Smooth muscle cell (in vitro differentiated cells): ENCODE measurements at regions not wholly inside any gene's neighbourhood (a gene's known extent, or its start where the extent isn't known, plus 50 kb on each side); places are given as distances from the start of the nearest gene placed in this dataset.
A peak's percentile ranks its signal among the peaks of the same experiment; 100 is the strongest.
"Not testable (repeated sequence)": the region's sequence is repeated elsewhere in the genome, so short reads cannot be mapped to it uniquely, and the experiment has no call there.

Experiments used
- DNase-seq: peaks from one replicate; lab custom pipeline; 2025; ENCODE audit not compliant: unreplicated experiment; lab: John Stamatoyannopoulos, UW
- H2AFZ ChIP-seq: fragments of 200-600 bp; sonication (generic); 2 replicates; pipeline ENCODE4 v1.6.0; 2016; ENCODE audit warnings: antibody characterized with exemption, low read depth, mild to moderate bottlenecking
- H3F3A ChIP-seq: fragments of 200-600 bp; sonication (generic); 2 replicates; pipeline ENCODE4 v1.6.0; 2017; ENCODE audit warnings: antibody characterized with exemption, low read depth
- H3K27ac ChIP-seq: fragments of 200-600 bp; sonication (generic); 2 replicates; pipeline ENCODE4 v1.5.1; 2016; ENCODE audit warnings: low read depth, mild to moderate bottlenecking
- H3K27me3 ChIP-seq: fragments of 200-600 bp; sonication (generic); 2 replicates; pipeline ENCODE4 v1.6.1; 2016; ENCODE audit warnings: low read depth, mild to moderate bottlenecking
- H3K36me3 ChIP-seq: fragments of 200-600 bp; sonication (generic); 2 replicates; pipeline ENCODE4 v1.5.1; 2016; ENCODE audit warnings: low read depth
- H3K4me1 ChIP-seq: fragments of 200-600 bp; sonication (generic); 2 replicates; pipeline ENCODE4 v1.5.1; 2016; ENCODE audit warnings: low read depth
- H3K4me2 ChIP-seq: fragments of 200-600 bp; sonication (generic); 2 replicates; pipeline ENCODE4 v1.6.0; 2016; ENCODE audit warnings: mild to moderate bottlenecking
- H3K4me3 ChIP-seq: fragments of 200-600 bp; sonication (generic); 2 replicates; pipeline ENCODE4 v1.5.1; 2016; ENCODE audit warnings: mild to moderate bottlenecking
- H3K79me2 ChIP-seq: fragments of 200-600 bp; sonication (generic); 2 replicates; pipeline ENCODE4 v1.6.0; 2016; ENCODE audit warnings: low read depth, mild to moderate bottlenecking
- H3K9ac ChIP-seq: fragments of 200-600 bp; sonication (generic); 2 replicates; pipeline ENCODE4 v1.6.0; 2016; ENCODE audit warnings: low read depth
- H3K9me3 ChIP-seq: fragments of 200-600 bp; sonication (generic); replicated peaks from 2 replicates; pipeline ENCODE4 v1.5.1; 2016; ENCODE audit warnings: low read depth
- H4K20me1 ChIP-seq: fragments of 200-600 bp; sonication (generic); 2 replicates; pipeline ENCODE4 v1.6.0; 2016; ENCODE audit warnings: low read depth
- WGBS: methylation state at CpG from one replicate; pipeline ENCODE4 v1.1.7; 2016; ENCODE audit warnings: low lambda C conversion rate; 5-methylcytosine and 5-hydroxymethylcytosine counted together
- TF ChIP-seq, protein P1 (sequence below): fragments of 200-600 bp; sonication (generic); IDR thresholded peaks from 2 replicates; pipeline ENCODE4 v1.5.1; 2017; ENCODE audit warnings: borderline replicate concordance, mild to moderate bottlenecking, antibody characterized with exemption; ENCODE audit not compliant: insufficient read depth, poor library complexity, severe bottlenecking

DNA sequence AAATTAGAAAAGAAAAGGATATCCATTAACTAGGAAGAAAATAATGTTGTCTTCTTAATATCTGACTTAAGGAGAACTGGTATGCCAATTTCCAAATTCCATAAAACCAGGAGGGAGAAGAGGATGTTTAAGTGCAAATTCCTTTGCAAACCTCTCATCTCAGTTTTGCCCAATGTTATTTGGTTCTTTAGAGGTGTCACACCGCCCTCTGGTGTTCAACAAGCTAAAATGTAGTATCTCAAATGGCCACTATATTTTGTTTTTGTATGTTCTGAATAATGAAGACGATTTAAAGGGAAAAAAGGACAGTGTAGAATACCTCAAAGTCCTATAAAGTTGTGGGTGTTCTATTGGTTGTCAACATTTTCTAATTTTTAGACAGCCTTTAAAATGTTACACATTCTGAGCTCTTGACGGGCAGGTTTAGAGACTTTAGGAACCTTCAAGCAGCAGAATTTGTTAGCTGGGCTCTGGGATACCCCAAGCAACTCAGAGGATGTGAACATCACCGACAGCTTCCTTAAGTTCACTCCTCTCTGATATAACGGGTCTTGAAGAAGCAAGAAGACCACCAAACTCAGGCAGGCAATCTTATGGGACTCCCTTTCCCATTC, 458.3 kb downstream of the MFSD1 start:
- Histone ChIP-seq H4K20me1 (no peaks in the 10 kb centered on the region), H3K27me3 (peaks cover 41% of the 10 kb centered on the region), H3K4me2 (no peak overlapping the region), H3K36me3 (no peaks in the 10 kb centered on the region), H3K4me3 (no peak overlapping the region), H3F3A (no peaks in the 10 kb centered on the region), H3K9ac (no peak overlapping the region), H3K79me2 (no peaks in the 10 kb centered on the region), H3K27ac (no peak overlapping the region), H2AFZ (no peak overlapping the region), H3K9me3 (no peaks in the 10 kb centered on the region), H3K4me1 (no peaks in the 10 kb centered on the region)
- DNase-seq = no peak
- 22% methylated on average over 5 of the region's 5 CpGs for WGBS
- TF ChIP-seq, protein P1, sequence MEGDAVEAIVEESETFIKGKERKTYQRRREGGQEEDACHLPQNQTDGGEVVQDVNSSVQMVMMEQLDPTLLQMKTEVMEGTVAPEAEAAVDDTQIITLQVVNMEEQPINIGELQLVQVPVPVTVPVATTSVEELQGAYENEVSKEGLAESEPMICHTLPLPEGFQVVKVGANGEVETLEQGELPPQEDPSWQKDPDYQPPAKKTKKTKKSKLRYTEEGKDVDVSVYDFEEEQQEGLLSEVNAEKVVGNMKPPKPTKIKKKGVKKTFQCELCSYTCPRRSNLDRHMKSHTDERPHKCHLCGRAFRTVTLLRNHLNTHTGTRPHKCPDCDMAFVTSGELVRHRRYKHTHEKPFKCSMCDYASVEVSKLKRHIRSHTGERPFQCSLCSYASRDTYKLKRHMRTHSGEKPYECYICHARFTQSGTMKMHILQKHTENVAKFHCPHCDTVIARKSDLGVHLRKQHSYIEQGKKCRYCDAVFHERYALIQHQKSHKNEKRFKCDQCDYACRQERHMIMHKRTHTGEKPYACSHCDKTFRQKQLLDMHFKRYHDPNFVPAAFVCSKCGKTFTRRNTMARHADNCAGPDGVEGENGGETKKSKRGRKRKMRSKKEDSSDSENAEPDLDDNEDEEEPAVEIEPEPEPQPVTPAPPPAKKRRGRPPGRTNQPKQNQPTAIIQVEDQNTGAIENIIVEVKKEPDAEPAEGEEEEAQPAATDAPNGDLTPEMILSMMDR = peak; percentile 82

DNA sequence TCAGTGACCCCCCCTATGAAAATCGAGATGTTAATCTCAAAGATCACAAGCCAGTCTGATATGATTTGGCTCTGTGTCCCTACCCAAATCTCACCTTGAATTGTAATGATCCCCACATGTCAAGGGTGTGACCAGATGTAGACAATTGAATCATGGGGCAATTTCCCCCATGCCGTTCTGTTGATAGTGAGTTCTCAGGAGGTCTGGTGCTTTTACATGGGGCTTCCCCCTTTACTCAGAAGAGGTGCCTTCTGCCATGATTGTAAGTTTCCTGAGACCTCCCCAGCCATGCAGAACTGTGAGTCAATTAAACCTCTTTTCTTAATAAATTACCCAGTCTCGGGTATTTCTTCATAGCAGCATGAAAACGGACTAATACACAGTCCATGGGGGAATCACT, 459.5 kb downstream of the MFSD1 start:
- not testable (repeated sequence) for H4K20me1 ChIP-seq, H2AFZ ChIP-seq
- 76% methylated on average over 4 of the region's 4 CpGs for WGBS

DNA sequence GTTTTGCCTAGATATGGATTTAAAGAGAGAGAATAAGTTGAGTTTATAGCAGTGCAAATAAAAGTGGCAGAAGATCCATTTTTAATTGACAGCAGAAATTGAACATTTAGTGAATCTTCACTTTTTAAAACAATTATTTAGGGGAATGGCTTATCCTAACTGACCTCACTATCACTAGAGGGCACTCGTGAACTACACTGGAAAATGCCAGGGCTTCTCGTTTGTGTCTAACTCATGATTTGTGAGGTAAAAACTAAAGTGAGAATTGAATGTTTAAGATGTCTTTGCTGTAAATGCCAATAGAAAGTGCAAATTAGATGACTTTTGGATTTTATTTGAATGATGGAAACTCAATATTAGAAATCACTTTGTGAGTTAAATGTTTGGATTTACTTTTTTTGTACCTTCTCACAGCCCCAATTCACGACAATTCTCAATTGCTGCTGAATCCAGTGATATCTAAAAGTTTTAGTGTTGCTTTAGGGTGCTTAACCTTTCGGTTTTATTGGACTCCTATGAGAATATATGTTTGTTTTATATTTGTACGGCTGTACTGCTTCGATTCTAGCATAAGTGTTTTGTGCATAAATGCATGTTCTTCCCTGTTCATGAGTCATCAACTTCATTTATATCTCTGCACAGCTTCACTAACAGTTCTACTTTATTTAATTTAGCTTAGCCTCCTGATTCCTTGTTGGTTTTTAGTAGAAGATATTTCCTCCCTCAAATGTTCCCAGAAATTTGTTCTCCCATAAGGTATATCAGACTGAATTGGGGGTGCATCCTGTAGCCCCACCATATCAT, 462.1 kb downstream of the MFSD1 start:
- Histone ChIP-seq H3K79me2 (no peaks in the 10 kb centered on the region), H3K27me3 (peaks cover 20% of the 10 kb centered on the region), H3K4me3 (no peak overlapping the region), H3K4me2 (peak overlapping the region; percentile 34), H3K9ac (no peak overlapping the region), H3K36me3 (no peaks in the 10 kb centered on the region), H2AFZ (no peak overlapping the region), H4K20me1 (no peaks in the 10 kb centered on the region), H3K27ac (no peak overlapping the region), H3F3A (no peaks in the 10 kb centered on the region), H3K9me3 (no peaks in the 10 kb centered on the region), H3K4me1 (no peaks in the 10 kb centered on the region)
- TF ChIP-seq, protein P1 = peak; percentile 69
- DNase-seq = no peak
- 33% methylated on average over 6 of the region's 6 CpGs for WGBS

More for the DNA sequence above, 459.5 kb downstream of the MFSD1 start:
- not testable (repeated sequence) for H3K36me3 ChIP-seq, H3K9me3 ChIP-seq, H3F3A ChIP-seq, H3K27ac ChIP-seq, H3K79me2 ChIP-seq, H3K4me3 ChIP-seq, H3K4me1 ChIP-seq, H3K4me2 ChIP-seq, H3K9ac ChIP-seq, DNase-seq
- peaks cover 31% of the 10 kb centered on the region for H3K27me3 ChIP-seq

DNA sequence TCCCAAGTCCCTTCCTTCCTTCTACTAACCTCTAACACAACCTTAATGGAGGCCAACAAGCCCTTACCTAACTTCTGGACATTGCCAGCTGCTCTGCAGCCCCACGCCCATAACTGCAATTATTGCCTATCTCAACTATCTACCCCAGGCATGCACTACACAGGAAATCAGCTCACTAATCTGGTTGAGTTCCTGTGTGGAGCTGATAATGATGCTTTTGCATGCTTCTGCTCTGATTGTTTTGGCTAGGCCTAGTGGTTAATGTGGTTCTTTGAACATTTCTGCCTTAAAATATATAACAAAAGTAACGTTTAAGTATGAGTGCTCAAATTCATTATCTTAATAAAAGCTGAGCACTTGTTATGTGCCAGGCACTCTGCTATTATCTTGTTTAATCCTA, 463.9 kb downstream of the MFSD1 start:
- Histone ChIP-seq H3K9ac (no peak overlapping the region), H3K9me3 (no peaks in the 10 kb centered on the region), H3K27me3 (peaks cover 19% of the 10 kb centered on the region), H3K79me2 (no peaks in the 10 kb centered on the region), H4K20me1 (no peaks in the 10 kb centered on the region), H3K4me3 (no peak overlapping the region), H3K27ac (no peak overlapping the region), H3K36me3 (no peaks in the 10 kb centered on the region), H2AFZ (no peak overlapping the region), H3K4me1 (no peaks in the 10 kb centered on the region), H3F3A (no peaks in the 10 kb centered on the region), H3K4me2 (no peak overlapping the region)
- 41% methylated on average over 2 of the region's 2 CpGs for WGBS
- no peak for DNase-seq
- TF ChIP-seq, protein P1 = no peak
